ENCODE measurements at regions not wholly inside any gene's neighbourhood (a gene's known extent, or its start where the extent isn't known, plus 50 kb on each side); places are given as distances from the start of the nearest gene placed in this dataset.

GRCh38 chr2:144078106-144078505 is 441.8 kb downstream of the ZEB2 start:
- no peak overlapping the region for H3K4me3 Mint-ChIP-seq (ENCODE audit: unreplicated experiment)
- DNase-seq (ENCODE audit: low spot score), result no peak
- no peaks in the 10 kb centered on the region for H3K27me3 Mint-ChIP-seq (ENCODE audit: low read depth)
- H3K27ac Mint-ChIP-seq (ENCODE audit: unreplicated experiment), result peak overlapping the region; percentile 58
- no peak for TF ChIP-seq CTCF (IDR thresholded peaks at IDR 0.05)
- peaks cover under 1% of the 10 kb centered on the region for H3K9me3 Mint-ChIP-seq (ENCODE audit: low read depth)
- H3K4me1 Mint-ChIP-seq (ENCODE audit: low read depth), result peaks cover 51% of the 10 kb centered on the region
- H3K36me3 Mint-ChIP-seq (ENCODE audit: low read depth), result no peaks in the 10 kb centered on the region

GRCh38 chr2:144074450-144074849 is 445.5 kb downstream of the ZEB2 start:
- Mint-ChIP-seq H3K27me3 (ENCODE audit: low read depth) (no peaks in the 10 kb centered on the region), H3K4me3 (ENCODE audit: unreplicated experiment) (no peak overlapping the region), H3K27ac (ENCODE audit: unreplicated experiment) (no peak overlapping the region), H3K36me3 (ENCODE audit: low read depth) (no peaks in the 10 kb centered on the region), H3K4me1 (ENCODE audit: low read depth) (peaks cover 26% of the 10 kb centered on the region), H3K9me3 (ENCODE audit: low read depth) (no peaks in the 10 kb centered on the region)
- TF ChIP-seq CTCF (IDR thresholded peaks at IDR 0.05), result no peak
- no peak for DNase-seq (ENCODE audit: low spot score)

- no peak overlapping the region for H3K4me3 Mint-ChIP-seq (ENCODE audit: unreplicated experiment)
- TF ChIP-seq CTCF (IDR thresholded peaks at IDR 0.05), result peak; percentile 56
- peaks cover 6% of the 10 kb centered on the region for H3K4me1 Mint-ChIP-seq (ENCODE audit: low read depth)
- H3K9me3 Mint-ChIP-seq (ENCODE audit: low read depth), result no peaks in the 10 kb centered on the region
- H3K36me3 Mint-ChIP-seq (ENCODE audit: low read depth), result no peaks in the 10 kb centered on the region
- DNase-seq (ENCODE audit: low spot score), result no peak
- no peaks in the 10 kb centered on the region for H3K27me3 Mint-ChIP-seq (ENCODE audit: low read depth)
- no peak overlapping the region for H3K27ac Mint-ChIP-seq (ENCODE audit: unreplicated experiment)
Observed at GRCh38 chr2:144071461-144071860, 448.5 kb downstream of the ZEB2 start.

GRCh38 chr2:144067506-144067905 is 452.4 kb downstream of the ZEB2 start:
- Mint-ChIP-seq H3K4me1 (ENCODE audit: low read depth) (peaks cover 8% of the 10 kb centered on the region), H3K36me3 (ENCODE audit: low read depth) (peaks cover 2% of the 10 kb centered on the region), H3K27ac (ENCODE audit: unreplicated experiment) (no peak overlapping the region), H3K4me3 (ENCODE audit: unreplicated experiment) (no peak overlapping the region), H3K27me3 (ENCODE audit: low read depth) (no peaks in the 10 kb centered on the region), H3K9me3 (ENCODE audit: low read depth) (no peaks in the 10 kb centered on the region)
- TF ChIP-seq CTCF (IDR thresholded peaks at IDR 0.05), result no peak
- DNase-seq (ENCODE audit: low spot score), result no peak

- TF ChIP-seq CTCF (IDR thresholded peaks at IDR 0.05), result no peak
- no peak for DNase-seq (ENCODE audit: low spot score)
Observed at GRCh38 chr2:144063602-144064001, 456.3 kb downstream of the ZEB2 start.

More at GRCh38 chr2:144063602-144064001, 456.3 kb downstream of the ZEB2 start:
- H3K9me3 Mint-ChIP-seq (ENCODE audit: low read depth), result no peaks in the 10 kb centered on the region
- peaks cover 2% of the 10 kb centered on the region for H3K36me3 Mint-ChIP-seq (ENCODE audit: low read depth)
- H3K4me1 Mint-ChIP-seq (ENCODE audit: low read depth), result peaks cover 2% of the 10 kb centered on the region
- H3K27ac Mint-ChIP-seq (ENCODE audit: unreplicated experiment), result no peak overlapping the region
- no peaks in the 10 kb centered on the region for H3K27me3 Mint-ChIP-seq (ENCODE audit: low read depth)
- no peak overlapping the region for H3K4me3 Mint-ChIP-seq (ENCODE audit: unreplicated experiment)

All from chondrocyte (in vitro differentiated cells).